ENCODE measurements at regions not wholly inside any gene's neighbourhood (a gene's known extent, or its start where the extent isn't known, plus 50 kb on each side); places are given as distances from the start of the nearest gene placed in this dataset.

- Histone ChIP-seq H3K4me1 (ENCODE audit: control insufficient read depth in 1 of 2, insufficient read depth in 2 of 2, low read length in 2 of 2) (no peaks in the 10 kb centered on the region), H3K4me3 (ENCODE audit: low read depth in 1 of 2, low read length in 2 of 2) (no peak overlapping the region), H3K27me3 (ENCODE audit: low read depth, low read length) (no peaks in the 10 kb centered on the region), H3K27ac (ENCODE audit: low read length) (no peak overlapping the region), H3K9me3 (ENCODE audit: control insufficient read depth in 1 of 2, low read length in 2 of 2) (no peaks in the 10 kb centered on the region), H3K36me3 (ENCODE audit: control insufficient read depth in 1 of 2, insufficient read depth in 2 of 2, low read length in 2 of 2) (no peaks in the 10 kb centered on the region)
Observed at GRCh38 chr10:80751940-80752339, 214.2 kb downstream of the SH2D4B start.

GRCh38 chr10:80753612-80754011, 215.9 kb downstream of the SH2D4B start:
- no peak overlapping the region for H3K27ac ChIP-seq (ENCODE audit: low read length)
- H3K9me3 ChIP-seq (ENCODE audit: control insufficient read depth in 1 of 2, low read length in 2 of 2), result no peaks in the 10 kb centered on the region
- no peak overlapping the region for H3K4me3 ChIP-seq (ENCODE audit: low read depth in 1 of 2, low read length in 2 of 2)
- no peaks in the 10 kb centered on the region for H3K27me3 ChIP-seq (ENCODE audit: low read depth, low read length)
- H3K36me3 ChIP-seq (ENCODE audit: control insufficient read depth in 1 of 2, insufficient read depth in 2 of 2, low read length in 2 of 2), result no peaks in the 10 kb centered on the region
- H3K4me1 ChIP-seq (ENCODE audit: control insufficient read depth in 1 of 2, insufficient read depth in 2 of 2, low read length in 2 of 2), result no peaks in the 10 kb centered on the region

GRCh38 chr10:80755893-80756292, 218.2 kb downstream of the SH2D4B start:
- Histone ChIP-seq H3K9me3 (ENCODE audit: control insufficient read depth in 1 of 2, low read length in 2 of 2) (no peaks in the 10 kb centered on the region), H3K4me3 (ENCODE audit: low read depth in 1 of 2, low read length in 2 of 2) (no peak overlapping the region), H3K4me1 (ENCODE audit: control insufficient read depth in 1 of 2, insufficient read depth in 2 of 2, low read length in 2 of 2) (no peaks in the 10 kb centered on the region), H3K27ac (ENCODE audit: low read length) (no peak overlapping the region), H3K36me3 (ENCODE audit: control insufficient read depth in 1 of 2, insufficient read depth in 2 of 2, low read length in 2 of 2) (no peaks in the 10 kb centered on the region), H3K27me3 (ENCODE audit: low read depth, low read length) (no peaks in the 10 kb centered on the region)

- Histone ChIP-seq H3K9me3 (ENCODE audit: control insufficient read depth in 1 of 2, low read length in 2 of 2) (no peaks in the 10 kb centered on the region), H3K4me3 (ENCODE audit: low read depth in 1 of 2, low read length in 2 of 2) (no peak overlapping the region), H3K27ac (ENCODE audit: low read length) (no peak overlapping the region), H3K36me3 (ENCODE audit: control insufficient read depth in 1 of 2, insufficient read depth in 2 of 2, low read length in 2 of 2) (no peaks in the 10 kb centered on the region), H3K4me1 (ENCODE audit: control insufficient read depth in 1 of 2, insufficient read depth in 2 of 2, low read length in 2 of 2) (no peaks in the 10 kb centered on the region), H3K27me3 (ENCODE audit: low read depth, low read length) (no peaks in the 10 kb centered on the region)
Observed at GRCh38 chr10:80759693-80760092, 222.0 kb downstream of the SH2D4B start.

GRCh38 chr10:80760914-80761371, 223.2 kb downstream of the SH2D4B start:
- H3K36me3 ChIP-seq (ENCODE audit: control insufficient read depth in 1 of 2, insufficient read depth in 2 of 2, low read length in 2 of 2), result no peaks in the 10 kb centered on the region
- no peak overlapping the region for H3K27ac ChIP-seq (ENCODE audit: low read length)
- H3K4me3 ChIP-seq (ENCODE audit: low read depth in 1 of 2, low read length in 2 of 2), result no peak overlapping the region
- no peaks in the 10 kb centered on the region for H3K9me3 ChIP-seq (ENCODE audit: control insufficient read depth in 1 of 2, low read length in 2 of 2)
- H3K27me3 ChIP-seq (ENCODE audit: low read depth, low read length), result no peaks in the 10 kb centered on the region
- H3K4me1 ChIP-seq (ENCODE audit: control insufficient read depth in 1 of 2, insufficient read depth in 2 of 2, low read length in 2 of 2), result no peaks in the 10 kb centered on the region

- Histone ChIP-seq H3K9me3 (ENCODE audit: control insufficient read depth in 1 of 2, low read length in 2 of 2) (no peaks in the 10 kb centered on the region), H3K27me3 (ENCODE audit: low read depth, low read length) (no peaks in the 10 kb centered on the region), H3K27ac (ENCODE audit: low read length) (no peak overlapping the region), H3K4me3 (ENCODE audit: low read depth in 1 of 2, low read length in 2 of 2) (no peak overlapping the region), H3K36me3 (ENCODE audit: control insufficient read depth in 1 of 2, insufficient read depth in 2 of 2, low read length in 2 of 2) (no peaks in the 10 kb centered on the region), H3K4me1 (ENCODE audit: control insufficient read depth in 1 of 2, insufficient read depth in 2 of 2, low read length in 2 of 2) (no peaks in the 10 kb centered on the region)
Observed at GRCh38 chr10:80767963-80768362, 230.3 kb downstream of the SH2D4B start.

- no peak overlapping the region for H3K4me3 ChIP-seq (ENCODE audit: low read depth in 1 of 2, low read length in 2 of 2)
Observed at GRCh38 chr10:80769700-80770160, 232.0 kb downstream of the SH2D4B start.

GRCh38 chr10:80770239-80770638, 232.5 kb downstream of the SH2D4B start:
- no peaks in the 10 kb centered on the region for H3K27me3 ChIP-seq (ENCODE audit: low read depth, low read length)
- no peaks in the 10 kb centered on the region for H3K36me3 ChIP-seq (ENCODE audit: control insufficient read depth in 1 of 2, insufficient read depth in 2 of 2, low read length in 2 of 2)
- H3K27ac ChIP-seq (ENCODE audit: low read length), result no peak overlapping the region
- no peaks in the 10 kb centered on the region for H3K4me1 ChIP-seq (ENCODE audit: control insufficient read depth in 1 of 2, insufficient read depth in 2 of 2, low read length in 2 of 2)
- no peaks in the 10 kb centered on the region for H3K9me3 ChIP-seq (ENCODE audit: control insufficient read depth in 1 of 2, low read length in 2 of 2)
- H3K4me3 ChIP-seq (ENCODE audit: low read depth in 1 of 2, low read length in 2 of 2), result no peak overlapping the region

More at GRCh38 chr10:80769700-80770160, 232.0 kb downstream of the SH2D4B start:
- H3K36me3 ChIP-seq (ENCODE audit: control insufficient read depth in 1 of 2, insufficient read depth in 2 of 2, low read length in 2 of 2), result no peaks in the 10 kb centered on the region
- H3K4me1 ChIP-seq (ENCODE audit: control insufficient read depth in 1 of 2, insufficient read depth in 2 of 2, low read length in 2 of 2), result no peaks in the 10 kb centered on the region
- no peaks in the 10 kb centered on the region for H3K27me3 ChIP-seq (ENCODE audit: low read depth, low read length)
- H3K27ac ChIP-seq (ENCODE audit: low read length), result no peak overlapping the region
- no peaks in the 10 kb centered on the region for H3K9me3 ChIP-seq (ENCODE audit: control insufficient read depth in 1 of 2, low read length in 2 of 2)

GRCh38 chr10:80771285-80771684, 233.6 kb downstream of the SH2D4B start:
- Histone ChIP-seq H3K4me3 (ENCODE audit: low read depth in 1 of 2, low read length in 2 of 2) (no peak overlapping the region), H3K27me3 (ENCODE audit: low read depth, low read length) (no peaks in the 10 kb centered on the region), H3K27ac (ENCODE audit: low read length) (no peak overlapping the region), H3K9me3 (ENCODE audit: control insufficient read depth in 1 of 2, low read length in 2 of 2) (no peaks in the 10 kb centered on the region), H3K36me3 (ENCODE audit: control insufficient read depth in 1 of 2, insufficient read depth in 2 of 2, low read length in 2 of 2) (no peaks in the 10 kb centered on the region), H3K4me1 (ENCODE audit: control insufficient read depth in 1 of 2, insufficient read depth in 2 of 2, low read length in 2 of 2) (no peaks in the 10 kb centered on the region)

GRCh38 chr10:80771902-80772555, 234.3 kb downstream of the SH2D4B start:
- no peaks in the 10 kb centered on the region for H3K4me1 ChIP-seq (ENCODE audit: control insufficient read depth in 1 of 2, insufficient read depth in 2 of 2, low read length in 2 of 2)
- no peaks in the 10 kb centered on the region for H3K27me3 ChIP-seq (ENCODE audit: low read depth, low read length)
- no peak overlapping the region for H3K27ac ChIP-seq (ENCODE audit: low read length)
- no peak overlapping the region for H3K4me3 ChIP-seq (ENCODE audit: low read depth in 1 of 2, low read length in 2 of 2)
- no peaks in the 10 kb centered on the region for H3K36me3 ChIP-seq (ENCODE audit: control insufficient read depth in 1 of 2, insufficient read depth in 2 of 2, low read length in 2 of 2)
- H3K9me3 ChIP-seq (ENCODE audit: control insufficient read depth in 1 of 2, low read length in 2 of 2), result no peaks in the 10 kb centered on the region

GRCh38 chr10:80772596-80772995, 234.9 kb downstream of the SH2D4B start:
- Histone ChIP-seq H3K9me3 (ENCODE audit: control insufficient read depth in 1 of 2, low read length in 2 of 2) (no peaks in the 10 kb centered on the region), H3K4me1 (ENCODE audit: control insufficient read depth in 1 of 2, insufficient read depth in 2 of 2, low read length in 2 of 2) (no peaks in the 10 kb centered on the region), H3K4me3 (ENCODE audit: low read depth in 1 of 2, low read length in 2 of 2) (no peak overlapping the region), H3K36me3 (ENCODE audit: control insufficient read depth in 1 of 2, insufficient read depth in 2 of 2, low read length in 2 of 2) (no peaks in the 10 kb centered on the region), H3K27ac (ENCODE audit: low read length) (no peak overlapping the region), H3K27me3 (ENCODE audit: low read depth, low read length) (no peaks in the 10 kb centered on the region)

- H3K27ac ChIP-seq (ENCODE audit: low read length), result no peak overlapping the region
- no peaks in the 10 kb centered on the region for H3K9me3 ChIP-seq (ENCODE audit: control insufficient read depth in 1 of 2, low read length in 2 of 2)
- no peaks in the 10 kb centered on the region for H3K27me3 ChIP-seq (ENCODE audit: low read depth, low read length)
- no peaks in the 10 kb centered on the region for H3K4me1 ChIP-seq (ENCODE audit: control insufficient read depth in 1 of 2, insufficient read depth in 2 of 2, low read length in 2 of 2)
- H3K4me3 ChIP-seq (ENCODE audit: low read depth in 1 of 2, low read length in 2 of 2), result no peak overlapping the region
- no peaks in the 10 kb centered on the region for H3K36me3 ChIP-seq (ENCODE audit: control insufficient read depth in 1 of 2, insufficient read depth in 2 of 2, low read length in 2 of 2)
Observed at GRCh38 chr10:80784695-80785094, 247.0 kb downstream of the SH2D4B start.

Data from muscle layer of duodenum (tissue), 2 donors.